RWPE1 (cell line): ENCODE measurements at regions not wholly inside any gene's neighbourhood (a gene's known extent, or its start where the extent isn't known, plus 50 kb on each side); places are given as distances from the start of the nearest gene placed in this dataset.

Experiments used
- CTCF ChIA-PET: fragments of 350-600 bp; sonication (Branson Sonifier 250); formaldehyde crosslinking; extraction: SDS; loops from one replicate; lab custom pipeline; 2021; lab: Yijun Ruan, JAX
- POLR2A ChIA-PET: fragments of 400-600 bp; formaldehyde crosslinking; extraction: SDS; loops from one replicate; lab custom pipeline; 2020; ENCODE audit warnings: antibody characterized with exemption; ENCODE audit not compliant: low non-redundant PET; lab: Yijun Ruan, JAX
- DNase-seq: peaks from one replicate; pipeline ENCODE4 v3.0.0; 2012; ENCODE audit warnings: low spot score
- H3K27ac ChIP-seq: fragments of 450-650 bp; 2 replicates; pipeline ENCODE4 v1.5.1; 2017
- CTCF ChIP-seq: fragments of 450-650 bp; conservative IDR thresholded peaks from 2 replicates; pipeline ENCODE4 v1.5.1; 2017; ENCODE audit warnings: low read depth, mild to moderate bottlenecking

DNA sequence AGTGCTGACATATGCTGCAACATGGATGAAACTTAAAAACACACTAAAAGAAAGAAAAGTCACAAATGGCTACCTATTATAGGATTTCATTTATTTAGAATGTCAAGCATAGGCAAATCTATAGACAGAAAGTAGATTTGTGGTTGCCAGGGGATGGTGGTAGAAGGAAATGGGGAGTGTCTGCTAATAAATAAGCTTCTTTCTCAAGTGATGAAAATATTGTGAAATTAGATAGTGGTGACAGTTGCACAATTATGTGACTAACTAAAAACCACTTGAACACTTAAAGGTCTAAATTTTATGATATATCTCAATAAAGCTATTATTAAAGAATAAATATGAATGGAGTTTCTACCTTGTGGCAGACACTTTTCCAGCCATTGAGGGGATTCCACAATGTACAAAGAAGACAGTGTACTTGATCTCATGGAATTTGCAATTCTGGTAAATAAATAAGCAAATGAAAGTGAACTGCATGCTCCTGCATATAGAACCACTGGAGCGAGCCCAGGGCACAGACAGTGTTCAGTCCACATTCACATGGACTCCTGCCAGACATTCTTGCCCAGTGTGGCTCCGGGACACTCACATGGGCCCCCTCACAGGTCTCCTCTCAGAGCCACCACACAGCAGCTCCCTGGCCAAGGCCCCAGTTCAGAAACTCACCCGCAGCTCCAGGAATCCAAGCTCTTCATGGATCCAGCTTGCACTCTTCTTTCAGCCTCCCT is 107.1 kb upstream of the ARID2 start:
- DNase-seq: no peak
- POLR2A ChIA-PET: no interaction called here
- no peak overlapping the region for H3K27ac ChIP-seq
- CTCF ChIA-PET: interaction anchor here (1.0 kb wide), 1 partner anchor 106 kb away, joined by 3 read pairs; no protein-coding TSS in a partner anchor
- no peak for TF ChIP-seq CTCF

DNA sequence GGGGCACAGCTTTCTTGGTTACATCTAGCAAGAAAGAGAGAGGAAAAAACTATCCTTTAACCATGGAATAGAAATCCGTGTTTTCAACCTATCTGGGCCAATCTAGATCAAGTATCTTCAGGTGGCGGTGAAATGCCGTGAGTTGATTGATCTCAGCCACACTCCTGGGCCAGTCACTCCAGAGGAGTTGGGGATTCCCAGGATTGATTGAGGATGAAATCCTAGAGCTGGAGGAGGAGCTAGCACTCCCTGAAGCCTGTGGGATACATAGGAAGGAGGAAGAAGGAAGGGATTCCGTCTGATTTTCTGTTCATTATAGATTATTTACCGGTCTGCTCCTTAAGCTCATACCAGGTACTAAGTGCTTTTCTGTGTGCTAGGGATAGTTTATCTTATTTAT is 106.3 kb upstream of the ARID2 start:
- POLR2A ChIA-PET: no interaction called here
- CTCF ChIA-PET: interaction anchor here (1.0 kb wide), 1 partner anchor 105 kb away, joined by 3 read pairs; no protein-coding TSS in a partner anchor
- TF ChIP-seq CTCF: no peak
- no peak overlapping the region for H3K27ac ChIP-seq
- no peak for DNase-seq

DNA sequence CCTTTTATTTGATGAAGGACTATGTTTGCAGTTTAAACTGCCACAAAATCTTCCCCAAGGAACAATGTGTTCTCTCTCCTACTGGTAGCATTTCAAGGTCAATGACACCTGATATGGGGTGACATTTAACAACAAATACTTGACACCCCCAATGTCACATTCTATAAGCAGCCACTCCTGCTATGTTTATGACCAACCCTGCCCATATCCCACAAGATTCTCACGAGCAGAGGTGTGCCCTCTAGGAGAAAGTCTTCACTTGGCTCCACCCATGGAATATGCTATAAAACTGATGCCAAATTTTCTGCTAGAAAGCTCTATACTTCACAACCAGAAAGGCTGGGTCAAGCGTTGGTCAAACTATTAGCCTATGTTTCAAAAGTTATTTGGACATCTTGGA is 105.6 kb upstream of the ARID2 start:
- CTCF ChIA-PET: no interaction called here
- no peak for TF ChIP-seq CTCF
- no peak overlapping the region for H3K27ac ChIP-seq
- POLR2A ChIA-PET: no interaction called here
- no peak for DNase-seq

DNA sequence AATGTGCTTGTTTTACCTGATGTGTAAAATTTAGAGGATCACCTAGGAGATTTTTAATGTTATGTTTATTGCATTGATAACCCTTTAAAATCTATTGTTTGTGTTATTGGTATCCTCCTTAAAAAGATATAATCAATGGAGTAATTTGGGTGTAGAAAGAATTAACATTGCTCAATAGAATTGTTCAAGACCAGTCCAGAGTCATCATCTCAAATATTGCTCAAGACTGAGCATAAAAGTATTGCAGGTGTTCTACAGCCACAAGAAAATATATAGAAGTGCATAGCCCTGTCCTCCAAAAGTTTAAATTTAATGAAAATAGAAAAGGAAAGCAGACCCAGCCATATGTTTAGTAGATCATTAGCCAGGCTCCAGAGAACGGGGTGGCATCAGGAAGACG is 102.5 kb upstream of the ARID2 start:
- no peak for TF ChIP-seq CTCF
- no peak for DNase-seq
- POLR2A ChIA-PET: no interaction called here
- CTCF ChIA-PET: interaction anchor here (0.7 to 0.9 kb wide), 2 partner anchors 8 to 24 kb away, joined by 3 to 4 read pairs; no protein-coding TSS in a partner anchor
- H3K27ac ChIP-seq: no peak overlapping the region

DNA sequence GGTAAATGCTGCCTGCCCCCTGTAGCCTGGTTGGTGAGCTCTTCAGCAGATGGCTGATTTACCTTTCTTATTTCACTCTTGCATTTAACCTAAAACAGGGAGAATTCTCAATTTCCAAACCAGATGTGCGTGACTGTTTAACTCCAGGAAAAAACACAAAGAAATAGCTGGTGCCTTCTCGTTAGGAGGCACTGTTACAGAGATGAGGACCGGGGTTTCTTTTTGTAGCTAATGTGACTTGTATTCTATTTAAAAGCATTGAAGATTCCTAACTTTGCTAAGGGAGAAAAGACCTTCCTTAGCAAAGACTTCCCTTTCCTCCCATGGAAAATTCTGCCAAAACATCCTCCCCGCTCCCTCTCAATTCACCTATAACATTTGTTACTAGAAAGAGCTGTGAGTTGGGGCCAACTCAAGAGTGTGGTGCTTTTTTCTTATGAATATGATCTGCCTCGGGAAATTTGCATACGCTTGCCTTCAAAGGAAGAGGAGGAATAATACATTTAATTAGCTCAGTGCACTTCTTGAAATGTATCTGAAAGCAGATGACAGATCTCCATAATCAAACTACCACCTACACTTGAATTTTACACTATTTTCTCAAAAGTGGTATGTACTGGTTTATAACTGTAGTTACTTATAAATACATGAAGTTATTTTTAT is 102.0 kb upstream of the ARID2 start:
- CTCF ChIA-PET: interaction anchor here (0.7 to 0.9 kb wide), 3 partner anchors 8 to 566 kb away, joined by 3 to 4 read pairs (median 3); no protein-coding TSS in a partner anchor
- TF ChIP-seq CTCF: no peak
- POLR2A ChIA-PET: no interaction called here
- DNase-seq: no peak
- H3K27ac ChIP-seq: no peak overlapping the region

DNA sequence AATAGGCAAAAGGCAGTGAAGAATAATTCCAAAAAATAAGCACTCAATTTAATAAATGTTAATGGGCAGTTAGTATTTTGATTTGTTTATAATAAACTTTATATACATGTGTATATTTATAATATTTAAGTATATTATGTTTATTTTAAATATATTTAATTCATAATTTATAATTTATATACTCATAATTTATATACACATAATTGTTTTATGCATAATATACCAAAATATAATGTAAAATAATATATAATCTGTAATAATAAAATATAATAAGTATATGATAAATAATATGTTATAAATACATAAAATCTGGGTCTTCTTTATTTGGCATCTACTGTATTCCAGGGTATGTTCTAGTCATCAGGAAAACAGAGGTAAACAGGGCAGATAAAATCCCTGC is 100.2 kb upstream of the ARID2 start:
- CTCF ChIA-PET: interaction anchor here (0.6 kb wide), 1 partner anchor 31 kb away, joined by 4 read pairs; no protein-coding TSS in a partner anchor
- DNase-seq: no peak
- no peak for TF ChIP-seq CTCF
- POLR2A ChIA-PET: no interaction called here
- no peak overlapping the region for H3K27ac ChIP-seq
